Colonic mucosa (tissue), 4 donors: ENCODE measurements at regions not wholly inside any gene's neighbourhood (a gene's known extent, or its start where the extent isn't known, plus 50 kb on each side); places are given as distances from the start of the nearest gene placed in this dataset.

ENCODE experiments used
- DNase-seq: peaks from one replicate; pipeline ENCODE4 v3.0.0-alpha.2; 2020
- H3K27ac ChIP-seq: fragments of 200-600 bp; one replicate; pipeline ENCODE4 v1.8.0; 2021
- H3K27me3 ChIP-seq: fragments of 200-600 bp; one replicate; pipeline ENCODE4 v1.8.0; 2021
- H3K36me3 ChIP-seq: fragments of 200-600 bp; one replicate; pipeline ENCODE4 v1.8.0; 2021
- H3K4me1 ChIP-seq: fragments of 200-600 bp; one replicate; pipeline ENCODE4 v1.8.0; 2021; ENCODE audit warnings: mild to moderate bottlenecking
- H3K4me3 ChIP-seq: fragments of 200-600 bp; one replicate; pipeline ENCODE4 v1.8.0; 2021
- H3K9ac ChIP-seq, 2 donors: one replicate each; pipeline ENCODE4 v1.7.0; 2013; ENCODE audit warnings: control low read depth in 2 of 2, low read depth in 2 of 2, low read length in 2 of 2
- H3K9me3 ChIP-seq: fragments of 200-600 bp; one replicate; pipeline ENCODE4 v1.8.0; 2021
- intact Hi-C: fragments of 100-400 bp; cut with DNase I; formaldehyde crosslinking; loops from one replicate; pipeline ENCODE4 v1.14.1; 2022
- TF ChIP-seq, protein P1 (sequence below): fragments of 200-600 bp; IDR thresholded peaks from one replicate; pipeline ENCODE4 v1.8.0; 2022; ENCODE audit warnings: antibody characterized with exemption, mild to moderate bottlenecking
- donor health status: healthy.
- donor health status: DM: no; HTN: no; CAD: no.
- donor health status: DM: no; HTN: no; CAD: no.

DNA sequence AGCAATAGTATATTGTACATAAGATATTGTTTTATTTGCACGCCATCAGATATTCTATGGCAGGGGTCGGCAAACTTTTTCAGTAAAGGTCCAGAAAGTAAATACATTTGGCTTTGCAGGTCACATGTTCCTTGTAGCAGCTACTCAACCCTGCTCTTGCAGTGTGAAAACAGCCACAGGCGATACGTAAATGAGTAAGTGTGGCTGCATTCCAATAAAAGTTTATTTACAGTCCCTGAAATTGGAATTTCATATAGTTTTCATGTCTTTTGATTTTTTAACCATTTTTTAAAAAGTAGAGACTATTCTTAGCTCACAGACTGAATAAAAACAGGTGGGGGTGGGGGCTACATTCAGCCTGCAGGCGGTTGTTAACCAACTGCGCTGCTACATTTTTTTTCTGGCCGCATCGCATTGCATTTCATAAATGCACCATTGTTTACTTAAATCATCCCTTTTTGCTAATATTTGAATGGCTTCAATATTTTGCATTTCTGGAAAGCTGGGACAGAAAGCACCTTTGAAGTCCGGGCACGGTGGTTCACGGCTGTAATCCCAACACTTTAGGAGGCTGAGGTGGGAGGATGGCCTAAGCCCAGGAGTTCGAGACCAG is 50.5 kb upstream of the HAPSTR1 start:
- Histone ChIP-seq H3K4me3 (no peak overlapping the region), H3K9me3 (no peaks in the 10 kb centered on the region), H3K27me3 (no peaks in the 10 kb centered on the region), H3K27ac (no peak overlapping the region), H3K9ac (no peak overlapping the region), H3K36me3 (no peaks in the 10 kb centered on the region), H3K4me1 (no peaks in the 10 kb centered on the region)
- DNase-seq, result no peak
- intact Hi-C loops, result no loop called here
- TF ChIP-seq, protein P1, sequence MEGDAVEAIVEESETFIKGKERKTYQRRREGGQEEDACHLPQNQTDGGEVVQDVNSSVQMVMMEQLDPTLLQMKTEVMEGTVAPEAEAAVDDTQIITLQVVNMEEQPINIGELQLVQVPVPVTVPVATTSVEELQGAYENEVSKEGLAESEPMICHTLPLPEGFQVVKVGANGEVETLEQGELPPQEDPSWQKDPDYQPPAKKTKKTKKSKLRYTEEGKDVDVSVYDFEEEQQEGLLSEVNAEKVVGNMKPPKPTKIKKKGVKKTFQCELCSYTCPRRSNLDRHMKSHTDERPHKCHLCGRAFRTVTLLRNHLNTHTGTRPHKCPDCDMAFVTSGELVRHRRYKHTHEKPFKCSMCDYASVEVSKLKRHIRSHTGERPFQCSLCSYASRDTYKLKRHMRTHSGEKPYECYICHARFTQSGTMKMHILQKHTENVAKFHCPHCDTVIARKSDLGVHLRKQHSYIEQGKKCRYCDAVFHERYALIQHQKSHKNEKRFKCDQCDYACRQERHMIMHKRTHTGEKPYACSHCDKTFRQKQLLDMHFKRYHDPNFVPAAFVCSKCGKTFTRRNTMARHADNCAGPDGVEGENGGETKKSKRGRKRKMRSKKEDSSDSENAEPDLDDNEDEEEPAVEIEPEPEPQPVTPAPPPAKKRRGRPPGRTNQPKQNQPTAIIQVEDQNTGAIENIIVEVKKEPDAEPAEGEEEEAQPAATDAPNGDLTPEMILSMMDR, result no peak
